Renal pelvis (tissue), 1 donor: ENCODE measurements at regions not wholly inside any gene's neighbourhood (a gene's known extent, or its start where the extent isn't known, plus 50 kb on each side); places are given as distances from the start of the nearest gene placed in this dataset.
"Not testable (repeated sequence)": the region's sequence is repeated elsewhere in the genome, so short reads cannot be mapped to it uniquely, and the experiment has no call there.

Experiments used
- DNase-seq: peaks from one replicate; pipeline ENCODE4 v3.0.0-alpha.2; 2013

- DNase-seq: no peak
Measured at GRCh38 chr2:84052043-84052442, 407.0 kb downstream of the SUCLG1 start.

GRCh38 chr2:84048964-84049363, 410.1 kb downstream of the SUCLG1 start:
- DNase-seq: no peak

DNA sequence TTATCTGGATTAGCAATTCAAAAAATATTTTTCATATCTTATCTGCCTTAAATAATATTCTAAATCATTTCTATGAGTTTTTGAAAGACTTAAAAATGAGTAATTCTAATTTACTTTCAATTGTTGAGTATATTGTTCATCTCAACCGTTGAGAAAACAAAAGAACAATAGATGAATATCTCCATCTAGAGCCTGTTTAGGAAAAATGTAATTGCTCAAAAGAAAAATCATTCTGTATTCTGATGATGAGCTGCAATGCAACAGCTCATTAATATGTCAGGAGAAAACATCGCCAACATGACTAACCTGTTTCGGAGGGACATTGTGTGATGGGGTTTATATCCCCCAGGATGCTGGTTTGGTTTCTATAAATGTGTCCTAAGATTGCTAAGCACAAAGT, 417.6 kb downstream of the SUCLG1 start:
- DNase-seq: no peak

DNA sequence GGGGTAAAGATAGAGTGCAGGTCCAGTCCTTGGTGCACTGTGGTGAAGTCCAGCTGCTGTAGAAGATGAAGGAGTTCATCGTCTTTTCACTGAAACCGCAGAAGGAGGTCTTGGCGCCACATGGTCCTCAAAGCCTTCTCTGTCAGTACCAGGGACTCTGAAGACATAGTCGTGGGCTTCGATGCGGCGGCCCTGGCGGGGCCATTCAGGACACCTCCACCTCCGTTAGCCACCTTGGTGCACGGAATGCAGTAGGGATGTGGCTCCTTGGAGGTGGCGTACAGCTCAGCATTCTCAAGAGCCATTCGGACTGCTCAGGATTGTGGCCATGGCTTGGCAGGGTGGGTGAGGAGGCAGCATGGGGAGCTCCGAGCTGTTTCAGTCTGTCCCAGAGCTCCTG, 418.8 kb downstream of the SUCLG1 start:
- DNase-seq: no peak

- peak; percentile 43 for DNase-seq
Measured at GRCh38 chr2:84038866-84039265, 420.2 kb downstream of the SUCLG1 start.

DNA sequence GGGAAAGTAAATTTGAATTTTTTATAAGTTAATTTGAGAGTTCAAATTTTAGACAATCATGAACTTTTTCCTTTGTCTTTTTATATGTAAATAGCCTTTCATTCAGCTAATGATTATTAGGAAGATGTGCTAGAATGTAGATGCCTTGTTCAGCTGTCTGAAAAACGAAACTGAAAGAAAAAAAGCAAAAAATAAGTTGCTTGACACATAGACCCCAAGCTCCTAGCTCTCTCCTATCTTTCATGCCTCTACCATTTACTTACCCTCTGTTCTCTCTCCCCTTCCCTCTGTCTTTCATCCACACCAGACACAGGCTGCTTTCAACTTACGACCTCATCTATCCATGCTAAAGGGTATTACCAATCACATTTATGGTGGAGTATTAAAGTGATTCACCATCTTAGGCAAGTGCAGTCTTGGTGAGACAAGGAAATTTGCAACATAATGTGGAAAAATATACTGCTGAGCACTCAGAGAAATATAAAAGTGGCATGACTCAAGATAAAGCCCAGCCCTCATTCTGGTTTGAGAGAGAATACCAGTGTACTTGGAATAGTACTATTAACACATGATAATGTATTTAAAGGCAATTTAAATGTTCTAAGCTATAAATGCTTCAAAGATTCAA, 425.6 kb downstream of the SUCLG1 start:
- no peak for DNase-seq

GRCh38 chr2:84031312-84032050, 427.6 kb downstream of the SUCLG1 start:
- no peak for DNase-seq

- no peak for DNase-seq
Measured at GRCh38 chr2:84029903-84030575, 429.0 kb downstream of the SUCLG1 start.

DNA sequence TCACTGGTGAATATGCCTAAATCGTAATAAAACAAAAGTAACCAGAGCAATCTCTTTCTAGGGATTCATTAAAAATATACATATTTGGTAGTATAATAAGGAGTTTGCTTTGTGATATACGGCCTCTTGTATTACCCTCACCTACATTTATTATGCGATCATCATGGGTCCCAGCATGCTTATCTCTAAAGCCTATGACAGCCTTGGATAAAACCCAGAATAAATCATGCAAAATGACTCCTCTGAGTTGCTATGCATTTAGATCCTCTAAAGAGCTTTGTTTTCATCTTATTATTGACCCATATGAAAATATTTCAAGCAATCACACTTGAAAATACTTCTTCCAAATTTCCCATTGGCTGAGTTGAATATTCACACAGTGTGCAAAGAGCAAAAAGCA, 432.3 kb downstream of the SUCLG1 start:
- no peak for DNase-seq

GRCh38 chr2:84022810-84023431, 436.2 kb downstream of the SUCLG1 start:
- DNase-seq: peak; percentile 50

- DNase-seq: no peak
Measured at GRCh38 chr2:84017010-84017409, 442.1 kb downstream of the SUCLG1 start.

DNA sequence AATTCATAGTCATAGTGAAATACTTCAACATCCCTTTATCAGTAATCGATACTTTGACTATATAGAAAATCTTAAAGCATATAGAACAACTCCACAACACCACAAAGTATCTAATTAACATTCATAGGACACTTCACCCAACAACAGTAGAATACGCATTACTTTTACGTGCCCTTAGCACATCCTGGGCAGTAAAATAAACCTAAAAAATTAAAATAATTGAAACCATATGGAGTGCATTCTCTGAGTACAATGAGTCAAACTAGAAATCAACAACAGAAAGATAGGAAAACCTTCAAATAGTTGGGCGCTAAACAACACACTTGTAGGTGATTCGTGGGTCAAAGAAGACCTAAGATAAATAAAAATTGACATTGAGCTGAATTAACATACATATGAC, 442.9 kb downstream of the SUCLG1 start:
- no peak for DNase-seq

DNA sequence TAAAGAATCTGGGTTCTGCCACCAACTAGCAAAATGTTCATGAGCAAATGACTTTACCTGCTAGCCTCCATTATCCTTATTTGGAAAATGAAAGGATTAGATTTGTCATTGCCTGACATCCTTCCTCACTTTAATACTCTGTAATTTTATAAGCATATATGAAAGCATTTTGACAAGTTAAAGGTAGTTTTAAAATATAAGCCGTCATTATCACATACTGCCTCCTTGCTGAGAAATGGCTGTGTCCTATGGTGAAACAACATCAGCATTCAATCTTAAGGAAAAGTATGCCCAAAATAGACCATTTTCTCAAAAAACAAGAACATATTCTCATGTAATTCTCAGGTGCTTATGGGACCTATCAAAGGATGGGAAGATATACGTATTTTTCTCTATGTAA, 461.2 kb downstream of the SUCLG1 start:
- no peak for DNase-seq

GRCh38 chr2:83994633-83995179, 464.4 kb downstream of the SUCLG1 start:
- no peak for DNase-seq

DNA sequence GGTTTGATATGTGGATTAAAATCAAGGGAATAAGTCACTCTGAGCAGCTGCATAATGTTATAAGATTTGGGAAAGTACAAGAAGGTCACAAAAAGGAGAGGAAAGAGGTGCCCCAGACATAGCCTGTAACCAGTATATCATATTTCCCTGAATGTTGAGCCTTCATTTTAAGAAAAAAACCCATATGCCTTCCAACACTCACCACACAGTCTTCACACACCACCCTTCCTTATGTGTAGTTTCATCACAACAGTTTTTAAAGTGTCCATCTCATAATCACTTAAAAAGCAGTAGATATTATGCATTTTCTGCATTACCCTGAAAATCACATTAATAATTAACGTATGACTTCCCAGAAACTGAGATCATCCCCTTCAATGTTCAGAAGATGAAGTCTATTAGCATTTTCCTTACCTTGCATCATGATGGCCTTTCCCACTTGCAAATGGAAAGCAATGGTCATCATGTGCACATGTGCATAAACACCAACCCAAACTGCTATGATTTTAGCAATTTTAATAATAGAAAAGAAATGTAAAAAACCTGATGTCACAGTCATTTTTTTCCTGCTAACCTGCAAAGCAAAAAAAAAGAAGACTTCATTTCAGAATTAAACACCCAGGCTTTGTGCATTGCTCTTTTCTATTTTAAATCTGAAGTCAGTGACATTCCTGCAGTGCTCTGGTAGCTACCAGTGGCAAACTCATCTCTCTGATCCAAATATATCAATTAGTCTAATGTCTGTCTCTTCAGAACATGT, 465.0 kb downstream of the SUCLG1 start:
- DNase-seq: no peak

DNA sequence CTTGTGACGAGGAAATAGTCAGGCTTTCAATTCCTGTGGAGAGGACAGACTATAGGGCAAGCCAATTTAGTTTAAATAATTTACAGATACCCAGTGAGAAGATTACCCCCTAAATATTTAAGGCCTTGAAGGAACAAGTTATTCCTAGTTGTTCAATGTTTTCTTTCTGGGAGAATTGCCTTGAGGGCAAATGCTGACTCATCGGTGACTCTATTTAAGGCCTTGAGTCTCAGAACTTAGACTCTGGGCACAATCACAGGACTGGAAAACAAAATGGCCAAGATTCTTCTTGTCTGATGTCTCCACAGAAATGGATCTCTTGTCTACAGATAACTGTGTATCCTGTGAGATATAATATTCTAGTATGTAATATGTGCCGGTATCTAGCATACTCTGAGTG, 467.1 kb downstream of the SUCLG1 start:
- no peak for DNase-seq

- DNase-seq: no peak
Measured at GRCh38 chr2:83990636-83991035, 468.4 kb downstream of the SUCLG1 start.

- DNase-seq: not testable (repeated sequence)
Measured at GRCh38 chr2:83976628-83977027, 482.5 kb downstream of the SUCLG1 start.

- no peak for DNase-seq
Measured at GRCh38 chr2:83972128-83972527, 487.0 kb downstream of the SUCLG1 start.

DNA sequence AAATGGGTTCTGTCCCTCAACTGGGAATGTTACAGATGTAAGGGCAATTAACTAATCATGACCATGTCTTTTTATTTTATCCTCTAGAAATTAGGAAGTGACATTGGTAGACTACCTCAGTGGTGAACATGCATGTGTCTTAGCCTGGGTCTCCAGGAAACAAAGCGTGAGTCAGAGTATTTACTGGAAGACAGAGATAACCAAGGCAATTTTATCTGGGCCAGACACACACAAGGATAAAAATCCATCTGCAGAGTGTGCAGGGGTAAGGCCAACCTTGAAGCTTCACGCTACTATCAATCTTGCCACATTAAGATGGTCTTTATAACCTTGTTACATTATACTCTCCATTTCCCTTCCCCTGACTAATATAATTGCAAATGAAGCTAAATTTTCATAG, 487.5 kb downstream of the SUCLG1 start:
- DNase-seq: no peak

GRCh38 chr2:83970217-83970929, 488.7 kb downstream of the SUCLG1 start:
- no peak for DNase-seq
